GM23248 (cell line): ENCODE measurements at regions not wholly inside any gene's neighbourhood (a gene's known extent, or its start where the extent isn't known, plus 50 kb on each side); places are given as distances from the start of the nearest gene placed in this dataset.
A peak's percentile ranks its signal among the peaks of the same experiment; 100 is the strongest.

ENCODE experiments used
- DNase-seq: peaks from one replicate; pipeline ENCODE4 v3.0.0-alpha.2; 2015
- H2AFZ ChIP-seq: fragments of 200-600 bp; sonication (generic); 2 replicates; pipeline ENCODE4 v1.6.1; 2016; ENCODE audit warnings: antibody characterized with exemption
- H3F3A ChIP-seq: fragments of 200-600 bp; sonication (generic); 2 replicates; pipeline ENCODE4 v1.6.1; 2016; ENCODE audit warnings: mild to moderate bottlenecking, antibody characterized with exemption, mixed run types; ENCODE audit not compliant: insufficient read depth
- H3K27ac ChIP-seq: fragments of 200-600 bp; sonication (generic); 2 replicates; pipeline ENCODE4 v1.5.1; 2016; ENCODE audit warnings: mild to moderate bottlenecking
- H3K27me3 ChIP-seq: fragments of 200-600 bp; sonication (generic); replicated peaks from 2 replicates; pipeline ENCODE4 v1.6.1; 2016; ENCODE audit warnings: mild to moderate bottlenecking; ENCODE audit not compliant: insufficient read depth
- H3K36me3 ChIP-seq: fragments of 200-600 bp; sonication (generic); 2 replicates; pipeline ENCODE4 v1.6.1; 2016; ENCODE audit warnings: low read depth, mild to moderate bottlenecking
- H3K4me1 ChIP-seq: fragments of 200-600 bp; sonication (generic); 2 replicates; pipeline ENCODE4 v1.6.1; 2016; ENCODE audit warnings: mild to moderate bottlenecking; ENCODE audit not compliant: insufficient read depth
- H3K4me2 ChIP-seq: fragments of 200-600 bp; sonication (generic); one replicate; pipeline ENCODE4 v1.6.1; 2016; ENCODE audit warnings: mild to moderate bottlenecking; ENCODE audit not compliant: unreplicated experiment
- H3K4me3 ChIP-seq: fragments of 200-600 bp; sonication (generic); 2 replicates; pipeline ENCODE4 v1.5.1; 2016; ENCODE audit warnings: mild to moderate bottlenecking
- H3K79me2 ChIP-seq: fragments of 200-600 bp; sonication (generic); 2 replicates; pipeline ENCODE4 v1.6.1; 2016; ENCODE audit warnings: mild to moderate bottlenecking; ENCODE audit not compliant: insufficient read depth
- H3K9ac ChIP-seq: fragments of 200-600 bp; sonication (generic); 2 replicates; pipeline ENCODE4 v1.6.1; 2016; ENCODE audit warnings: mild to moderate bottlenecking
- H3K9me2 ChIP-seq: fragments of 200-600 bp; sonication (generic); 2 replicates; pipeline ENCODE4 v1.6.1; 2016; ENCODE audit warnings: mixed run types, mild to moderate bottlenecking, moderate library complexity; ENCODE audit not compliant: insufficient read depth
- H3K9me3 ChIP-seq: fragments of 200-600 bp; sonication (generic); one replicate; pipeline ENCODE4 v1.6.1; 2017; ENCODE audit warnings: low read depth
- H4K20me1 ChIP-seq: fragments of 200-600 bp; sonication (generic); 2 replicates; pipeline ENCODE4 v1.6.0; 2016; ENCODE audit not compliant: insufficient read depth
- EZH2 ChIP-seq: fragments of 200-600 bp; sonication (generic); IDR thresholded peaks from 2 replicates; pipeline ENCODE4 v1.6.1; 2018; ENCODE audit warnings: antibody characterized with exemption, mild to moderate bottlenecking; ENCODE audit not compliant: insufficient read depth, poor library complexity, severe bottlenecking
- EZH2phosphoT487 ChIP-seq: fragments of 200-600 bp; sonication (generic); IDR thresholded peaks from 2 replicates; pipeline ENCODE4 v1.6.1; 2018; ENCODE audit warnings: antibody characterized with exemption, moderate library complexity, mild to moderate bottlenecking, low read depth; ENCODE audit not compliant: insufficient read depth
- WGBS, 2 experiments: methylation state at CpG; one replicate each; pipeline ENCODE4 v1.1.6; 2015 to 2017; ENCODE audit warnings: low lambda C conversion rate in 2 of 2, low coverage in 1 of 2; ENCODE audit errors: missing lambda C conversion rate in 2 of 2; 5-methylcytosine and 5-hydroxymethylcytosine counted together
- in situ Hi-C: fragments of 300-500 bp; cut with MboI; formaldehyde crosslinking; loops from 2 replicates; pipeline ENCODE4 v1.15.0; 2020

- Histone ChIP-seq H3K79me2 (no peaks in the 10 kb centered on the region), H3K27ac (no peak overlapping the region), H3K4me3 (no peak overlapping the region), H3K9ac (no peak overlapping the region), H3K4me1 (peaks cover 13% of the 10 kb centered on the region), H3F3A (no peaks in the 10 kb centered on the region), H2AFZ (no peak overlapping the region), H4K20me1 (no peaks in the 10 kb centered on the region), H3K36me3 (no peaks in the 10 kb centered on the region), H3K9me3 (no peaks in the 10 kb centered on the region), H3K9me2 (no peaks in the 10 kb centered on the region), H3K27me3 (no peaks in the 10 kb centered on the region), H3K4me2 (no peak overlapping the region)
- TF ChIP-seq EZH2phosphoT487 (no peak), EZH2 (no peak)
- in situ Hi-C loops = no loop called here
- DNase-seq = peak; percentile 82
- WGBS, 2 experiments = 40 to 45% methylated on average over 12 of the region's 12 CpGs
Observed at GRCh38 chr7:47720141-47720906, 138.4 kb upstream of the TNS3 start.

GRCh38 chr7:47719675-47720074, 137.8 kb upstream of the TNS3 start:
- no peaks in the 10 kb centered on the region for H3K79me2 ChIP-seq
- TF ChIP-seq EZH2phosphoT487 (no peak), EZH2 (no peak)
- H3K4me2 ChIP-seq = no peak overlapping the region
- H3F3A ChIP-seq = no peaks in the 10 kb centered on the region
- no peak overlapping the region for H3K4me3 ChIP-seq
- no peaks in the 10 kb centered on the region for H3K9me3 ChIP-seq
- H3K27me3 ChIP-seq = no peaks in the 10 kb centered on the region
- no peak for DNase-seq
- no peaks in the 10 kb centered on the region for H3K9me2 ChIP-seq
- WGBS, 2 experiments = 92% methylated on average over 7 of the region's 7 CpGs
- H3K36me3 ChIP-seq = no peaks in the 10 kb centered on the region
- H3K27ac ChIP-seq = no peak overlapping the region
- H3K9ac ChIP-seq = no peak overlapping the region
- in situ Hi-C loops = no loop called here
- no peaks in the 10 kb centered on the region for H4K20me1 ChIP-seq
- peaks cover 6% of the 10 kb centered on the region for H3K4me1 ChIP-seq
- H2AFZ ChIP-seq = no peak overlapping the region

- Histone ChIP-seq H3K79me2 (no peaks in the 10 kb centered on the region), H3K4me3 (no peak overlapping the region), H3K27me3 (no peaks in the 10 kb centered on the region), H3K9me3 (no peaks in the 10 kb centered on the region), H2AFZ (no peak overlapping the region), H3K9ac (no peak overlapping the region), H3K4me2 (no peak overlapping the region), H4K20me1 (no peaks in the 10 kb centered on the region), H3K27ac (no peak overlapping the region), H3F3A (no peaks in the 10 kb centered on the region), H3K36me3 (no peaks in the 10 kb centered on the region), H3K4me1 (no peaks in the 10 kb centered on the region), H3K9me2 (no peaks in the 10 kb centered on the region)
- no peak for DNase-seq
- TF ChIP-seq EZH2 (no peak), EZH2phosphoT487 (no peak)
- 92 to 93% methylated on average over 5 of the region's 5 CpGs for WGBS, 2 experiments
- in situ Hi-C loops = no loop called here
Observed at GRCh38 chr7:47715631-47716068, 133.7 kb upstream of the TNS3 start.

GRCh38 chr7:47714669-47715607, 133.0 kb upstream of the TNS3 start:
- in situ Hi-C loops = no loop called here
- Histone ChIP-seq H3K36me3 (no peaks in the 10 kb centered on the region), H3K4me1 (no peaks in the 10 kb centered on the region), H3K4me2 (no peak overlapping the region), H4K20me1 (no peaks in the 10 kb centered on the region), H3K79me2 (no peaks in the 10 kb centered on the region), H3K27ac (no peak overlapping the region), H2AFZ (no peak overlapping the region), H3K4me3 (no peak overlapping the region), H3K9ac (no peak overlapping the region), H3F3A (no peaks in the 10 kb centered on the region), H3K9me2 (no peaks in the 10 kb centered on the region), H3K27me3 (no peaks in the 10 kb centered on the region), H3K9me3 (no peaks in the 10 kb centered on the region)
- 73 to 77% methylated on average over 6 of the region's 6 CpGs for WGBS, 2 experiments
- no peak for DNase-seq
- TF ChIP-seq EZH2 (no peak), EZH2phosphoT487 (no peak)
